ENCODE measurements at regions not wholly inside any gene's neighbourhood (a gene's known extent, or its start where the extent isn't known, plus 50 kb on each side); places are given as distances from the start of the nearest gene placed in this dataset.

DNA sequence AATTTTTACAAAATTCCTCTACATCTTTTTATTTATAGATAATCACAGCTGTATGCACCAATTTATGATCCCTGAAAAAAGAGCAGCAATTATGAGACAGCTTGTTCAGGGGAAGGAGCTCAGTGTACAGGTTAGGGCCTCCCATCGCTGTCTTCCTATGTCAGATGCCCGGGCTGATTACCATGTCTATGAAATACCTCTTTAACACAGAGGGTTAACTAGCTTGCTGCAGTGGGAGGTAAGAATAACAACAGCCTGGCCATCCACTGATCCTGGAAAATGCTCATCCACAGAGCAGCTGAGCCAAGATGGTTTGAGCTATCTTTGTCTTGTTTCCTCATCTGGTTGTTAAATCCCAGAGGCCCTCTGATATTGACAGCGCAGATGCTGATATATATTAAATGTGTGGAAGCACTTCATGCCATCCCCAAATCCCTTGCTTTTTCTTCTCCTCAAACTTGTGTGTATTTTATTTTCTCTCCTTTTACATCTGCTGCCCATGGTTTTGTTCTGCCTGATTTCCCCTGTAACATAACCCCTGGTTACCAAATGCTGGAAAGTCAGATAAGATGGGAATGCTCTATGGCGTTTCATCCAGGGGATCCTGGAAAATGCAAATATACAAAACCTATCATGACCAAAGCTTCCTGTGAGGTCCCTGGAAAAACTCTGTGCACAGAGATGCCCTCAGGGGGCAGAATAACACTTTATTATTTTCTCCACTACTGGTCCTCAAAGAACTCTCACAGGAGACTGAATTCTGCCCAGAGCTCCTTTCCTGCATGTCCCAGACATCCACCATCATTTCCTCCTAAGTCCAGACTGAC lies 85.8 kb upstream of the PUDP start:
- H3K4me1 ChIP-seq (ENCODE audit: control insufficient read depth, low read length) = peaks cover 62% of the 10 kb centered on the region

DNA sequence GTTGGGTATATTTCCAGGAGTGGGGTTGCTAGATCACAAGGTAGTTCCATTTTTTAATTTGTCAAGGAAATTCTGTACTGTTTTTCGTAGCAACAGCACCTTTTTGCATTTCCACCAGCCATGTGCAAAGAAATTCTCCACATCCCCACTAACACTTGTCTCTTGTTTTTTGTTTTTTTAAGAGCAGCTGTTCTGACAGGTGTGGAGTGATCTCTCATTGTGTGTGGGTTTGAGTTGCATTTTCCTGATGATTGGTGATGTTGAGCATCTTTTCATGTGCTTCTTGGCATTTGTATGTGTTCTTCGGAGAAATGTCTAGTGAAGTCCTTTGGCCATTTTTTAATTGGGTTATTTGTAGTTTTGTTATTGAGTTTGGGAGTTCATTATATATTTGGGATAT lies 80.3 kb upstream of the PUDP start:
- H3F3A ChIP-seq (ENCODE audit: control insufficient read depth, insufficient read depth) = no peaks in the 10 kb centered on the region; the same call in 1 of the 2 replicates
- no peak for TF ChIP-seq EZH2phosphoT487 (IDR thresholded peaks at IDR 0.05; ENCODE audit: borderline replicate concordance, low read length)
- TF ChIP-seq, protein P1, sequence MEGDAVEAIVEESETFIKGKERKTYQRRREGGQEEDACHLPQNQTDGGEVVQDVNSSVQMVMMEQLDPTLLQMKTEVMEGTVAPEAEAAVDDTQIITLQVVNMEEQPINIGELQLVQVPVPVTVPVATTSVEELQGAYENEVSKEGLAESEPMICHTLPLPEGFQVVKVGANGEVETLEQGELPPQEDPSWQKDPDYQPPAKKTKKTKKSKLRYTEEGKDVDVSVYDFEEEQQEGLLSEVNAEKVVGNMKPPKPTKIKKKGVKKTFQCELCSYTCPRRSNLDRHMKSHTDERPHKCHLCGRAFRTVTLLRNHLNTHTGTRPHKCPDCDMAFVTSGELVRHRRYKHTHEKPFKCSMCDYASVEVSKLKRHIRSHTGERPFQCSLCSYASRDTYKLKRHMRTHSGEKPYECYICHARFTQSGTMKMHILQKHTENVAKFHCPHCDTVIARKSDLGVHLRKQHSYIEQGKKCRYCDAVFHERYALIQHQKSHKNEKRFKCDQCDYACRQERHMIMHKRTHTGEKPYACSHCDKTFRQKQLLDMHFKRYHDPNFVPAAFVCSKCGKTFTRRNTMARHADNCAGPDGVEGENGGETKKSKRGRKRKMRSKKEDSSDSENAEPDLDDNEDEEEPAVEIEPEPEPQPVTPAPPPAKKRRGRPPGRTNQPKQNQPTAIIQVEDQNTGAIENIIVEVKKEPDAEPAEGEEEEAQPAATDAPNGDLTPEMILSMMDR (IDR thresholded peaks at IDR 0.05; ENCODE audit: low read depth, low read length, poor library complexity, severe bottlenecking) = no peak

More for the DNA sequence above, 85.8 kb upstream of the PUDP start:
- H3K27ac ChIP-seq (ENCODE audit: low read depth, low read length) = no peak overlapping the region
- peaks cover 44% of the 10 kb centered on the region for H3K79me2 ChIP-seq (ENCODE audit: control insufficient read depth, low read length)
- H3K9me3 ChIP-seq (ENCODE audit: control insufficient read depth, insufficient read depth, low read length) = no peaks in the 10 kb centered on the region
- no peak overlapping the region for H3K4me2 ChIP-seq (ENCODE audit: low read length)
- H3F3A ChIP-seq (ENCODE audit: control insufficient read depth, insufficient read depth) = no peaks in the 10 kb centered on the region
- H3K4me3 ChIP-seq (ENCODE audit: low read length) = no peak overlapping the region
- H3K27me3 ChIP-seq (ENCODE audit: control insufficient read depth, low read length) = no peaks in the 10 kb centered on the region
- H3K9me2 ChIP-seq (replicated peaks; ENCODE audit: control insufficient read depth, low read length) = no peaks in the 10 kb centered on the region
- H4K20me1 ChIP-seq (ENCODE audit: control insufficient read depth, insufficient read depth, low read depth, low read length) = no peaks in the 10 kb centered on the region
- TF ChIP-seq EZH2phosphoT487 (IDR thresholded peaks at IDR 0.05; ENCODE audit: borderline replicate concordance, low read length) = no peak
- TF ChIP-seq, protein P1 (IDR thresholded peaks at IDR 0.05; ENCODE audit: low read depth, low read length, poor library complexity, severe bottlenecking) = no peak
- H3K36me3 ChIP-seq (ENCODE audit: control insufficient read depth, low read length) = peaks cover 2% of the 10 kb centered on the region; the same call in 1 of the 2 replicates

DNA sequence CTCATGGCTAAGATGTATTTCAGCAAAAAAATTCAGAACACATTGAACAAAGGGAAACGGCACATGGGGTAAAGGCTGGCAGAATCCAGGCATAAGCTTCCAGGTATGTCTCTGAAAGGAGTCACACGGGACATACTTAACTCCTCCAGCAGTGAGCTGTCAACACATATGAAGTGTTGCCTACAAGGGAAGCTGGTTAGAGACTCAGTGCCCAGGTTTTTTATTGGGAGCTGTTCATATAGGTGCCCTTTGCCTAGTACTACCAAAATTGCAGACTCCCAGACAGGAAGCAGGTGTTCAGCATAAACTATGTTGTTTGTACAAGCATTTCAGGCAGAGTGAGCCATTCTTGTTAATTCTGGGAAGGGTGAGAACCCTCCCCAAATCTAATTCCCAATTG lies 77.4 kb upstream of the PUDP start:
- TF ChIP-seq EZH2phosphoT487 (IDR thresholded peaks at IDR 0.05; ENCODE audit: borderline replicate concordance, low read length) = no peak
- TF ChIP-seq, protein P1 (IDR thresholded peaks at IDR 0.05; ENCODE audit: low read depth, low read length, poor library complexity, severe bottlenecking) = no peak
- no peaks in the 10 kb centered on the region for H3K9me2 ChIP-seq (replicated peaks; ENCODE audit: control insufficient read depth, low read length)
- no peaks in the 10 kb centered on the region; the same call in 1 of the 2 replicates for H3F3A ChIP-seq (ENCODE audit: control insufficient read depth, insufficient read depth)
- peaks cover 82% of the 10 kb centered on the region for H3K79me2 ChIP-seq (ENCODE audit: control insufficient read depth, low read length)
- no peaks in the 10 kb centered on the region for H4K20me1 ChIP-seq (ENCODE audit: control insufficient read depth, insufficient read depth, low read depth, low read length)
- H3K4me3 ChIP-seq (ENCODE audit: low read length) = no peak overlapping the region
- peaks cover 17% of the 10 kb centered on the region for H3K36me3 ChIP-seq (ENCODE audit: control insufficient read depth, low read length)
- H3K4me1 ChIP-seq (ENCODE audit: control insufficient read depth, low read length) = peaks cover 96% of the 10 kb centered on the region
- no peaks in the 10 kb centered on the region for H3K27me3 ChIP-seq (ENCODE audit: control insufficient read depth, low read length)
- H3K4me2 ChIP-seq (ENCODE audit: low read length) = peak overlapping the region; percentile 58
- H3K27ac ChIP-seq (ENCODE audit: low read depth, low read length) = 0 out of 2 replicates have a peak overlapping the region, but pooled peaks have one; percentile 79
- no peaks in the 10 kb centered on the region; the same call in 1 of the 2 replicates for H3K9me3 ChIP-seq (ENCODE audit: control insufficient read depth, insufficient read depth, low read length)

More for the DNA sequence above, 80.3 kb upstream of the PUDP start:
- Histone ChIP-seq H4K20me1 (ENCODE audit: control insufficient read depth, insufficient read depth, low read depth, low read length) (no peaks in the 10 kb centered on the region), H3K36me3 (ENCODE audit: control insufficient read depth, low read length) (peaks cover 6% of the 10 kb centered on the region; the same call in 1 of the 2 replicates), H3K9me2 (replicated peaks; ENCODE audit: control insufficient read depth, low read length) (no peaks in the 10 kb centered on the region), H3K27me3 (ENCODE audit: control insufficient read depth, low read length) (no peaks in the 10 kb centered on the region), H3K4me1 (ENCODE audit: control insufficient read depth, low read length) (peaks cover 97% of the 10 kb centered on the region), H3K27ac (ENCODE audit: low read depth, low read length) (peak overlapping the region; percentile 62), H3K79me2 (ENCODE audit: control insufficient read depth, low read length) (peaks cover 70% of the 10 kb centered on the region), H3K4me3 (ENCODE audit: low read length) (peak overlapping the region; percentile 27), H3K9me3 (ENCODE audit: control insufficient read depth, insufficient read depth, low read length) (no peaks in the 10 kb centered on the region), H3K4me2 (ENCODE audit: low read length) (peak overlapping the region; percentile 58)

Measured in DOHH2 (cell line).